ENCODE measurements at regions not wholly inside any gene's neighbourhood (a gene's known extent, or its start where the extent isn't known, plus 50 kb on each side); places are given as distances from the start of the nearest gene placed in this dataset.

- H3K4me3 ChIP-seq (ENCODE audit: low read depth, low read length) = no peak overlapping the region
- TF ChIP-seq, protein P1, sequence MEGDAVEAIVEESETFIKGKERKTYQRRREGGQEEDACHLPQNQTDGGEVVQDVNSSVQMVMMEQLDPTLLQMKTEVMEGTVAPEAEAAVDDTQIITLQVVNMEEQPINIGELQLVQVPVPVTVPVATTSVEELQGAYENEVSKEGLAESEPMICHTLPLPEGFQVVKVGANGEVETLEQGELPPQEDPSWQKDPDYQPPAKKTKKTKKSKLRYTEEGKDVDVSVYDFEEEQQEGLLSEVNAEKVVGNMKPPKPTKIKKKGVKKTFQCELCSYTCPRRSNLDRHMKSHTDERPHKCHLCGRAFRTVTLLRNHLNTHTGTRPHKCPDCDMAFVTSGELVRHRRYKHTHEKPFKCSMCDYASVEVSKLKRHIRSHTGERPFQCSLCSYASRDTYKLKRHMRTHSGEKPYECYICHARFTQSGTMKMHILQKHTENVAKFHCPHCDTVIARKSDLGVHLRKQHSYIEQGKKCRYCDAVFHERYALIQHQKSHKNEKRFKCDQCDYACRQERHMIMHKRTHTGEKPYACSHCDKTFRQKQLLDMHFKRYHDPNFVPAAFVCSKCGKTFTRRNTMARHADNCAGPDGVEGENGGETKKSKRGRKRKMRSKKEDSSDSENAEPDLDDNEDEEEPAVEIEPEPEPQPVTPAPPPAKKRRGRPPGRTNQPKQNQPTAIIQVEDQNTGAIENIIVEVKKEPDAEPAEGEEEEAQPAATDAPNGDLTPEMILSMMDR (IDR thresholded peaks at IDR 0.05; ENCODE audit: low read depth, low read length, missing control alignments) = no peak
- no peak for DNase-seq (ENCODE audit: low read depth)
- in situ Hi-C loops (cut with HindIII; ENCODE audit: low sequenced_read_pairs) = loop anchor here (5.0 kb wide), 1 partner anchor 38 kb away; no protein-coding TSS in a partner anchor
Measured at GRCh38 chr20:23214903-23215302, 128.8 kb upstream of the CD93 start.

DNA sequence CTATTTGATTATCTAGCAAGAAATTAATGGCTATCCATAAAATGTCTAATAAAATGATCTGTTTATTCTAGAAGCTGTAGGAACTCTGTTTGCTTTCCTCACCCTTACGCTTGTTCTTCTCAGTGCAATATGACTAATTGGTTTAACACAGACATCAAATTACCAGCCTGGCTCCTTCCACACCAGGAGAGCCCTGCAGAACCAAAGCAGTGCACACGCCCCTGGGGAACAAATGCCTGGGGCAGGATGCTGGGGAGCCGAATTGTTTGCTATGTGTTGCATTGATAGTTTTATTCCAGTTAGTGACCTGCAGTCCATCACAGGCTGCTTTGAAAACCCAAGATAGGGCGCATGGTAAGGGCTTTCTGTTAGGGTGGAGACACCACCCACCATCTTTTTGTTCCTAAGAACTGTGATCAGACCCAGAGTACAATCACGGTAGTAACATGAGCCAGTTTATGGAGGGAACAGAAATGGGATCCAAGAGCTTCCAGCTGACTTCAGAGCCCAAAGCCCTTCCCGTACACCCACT, 126.4 kb upstream of the CD93 start:
- no peak for DNase-seq (ENCODE audit: low read depth)
- TF ChIP-seq, protein P1 (IDR thresholded peaks at IDR 0.05; ENCODE audit: low read depth, low read length, missing control alignments) = no peak
- no peak overlapping the region for H3K4me3 ChIP-seq (ENCODE audit: low read depth, low read length)
- in situ Hi-C loops (cut with HindIII; ENCODE audit: low sequenced_read_pairs) = loop anchor here (5.0 kb wide), 1 partner anchor 35 kb away; no protein-coding TSS in a partner anchor

DNA sequence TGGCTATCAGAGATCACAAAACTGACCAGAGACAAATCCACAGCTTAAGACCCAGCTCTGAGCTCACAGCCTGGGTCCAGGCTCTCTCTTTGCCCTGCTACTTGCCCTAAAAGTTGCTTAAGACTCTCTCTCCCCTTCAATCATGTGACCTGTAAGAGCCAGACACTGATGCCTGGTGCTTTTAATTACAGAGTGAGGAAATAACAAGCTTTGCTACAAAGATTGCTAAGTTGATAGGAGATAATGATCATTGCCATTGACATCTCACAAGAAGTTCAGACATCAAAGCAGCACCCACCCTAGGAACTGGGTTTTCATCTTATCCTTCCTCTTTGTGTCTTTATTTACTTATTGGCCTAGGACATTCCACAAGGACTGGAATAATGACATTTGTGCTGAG, 125.9 kb upstream of the CD93 start:
- TF ChIP-seq, protein P1 (IDR thresholded peaks at IDR 0.05; ENCODE audit: low read depth, low read length, missing control alignments) = no peak
- H3K4me3 ChIP-seq (ENCODE audit: low read depth, low read length) = no peak overlapping the region
- in situ Hi-C loops (cut with HindIII; ENCODE audit: low sequenced_read_pairs) = loop anchor here (5.0 kb wide), 1 partner anchor 35 kb away; no protein-coding TSS in a partner anchor
- DNase-seq (ENCODE audit: low read depth) = no peak

GRCh38 chr20:23211164-23211563, 125.0 kb upstream of the CD93 start:
- TF ChIP-seq, protein P1 (IDR thresholded peaks at IDR 0.05; ENCODE audit: low read depth, low read length, missing control alignments) = no peak
- in situ Hi-C loops (cut with HindIII; ENCODE audit: low sequenced_read_pairs) = loop anchor here (5.0 kb wide), 1 partner anchor 34 kb away; no protein-coding TSS in a partner anchor

GRCh38 chr20:23207826-23208540, 121.9 kb upstream of the CD93 start:
- in situ Hi-C loops (cut with HindIII; ENCODE audit: low sequenced_read_pairs) = no loop called here
- TF ChIP-seq, protein P1 (IDR thresholded peaks at IDR 0.05; ENCODE audit: low read depth, low read length, missing control alignments) = no peak
- DNase-seq (ENCODE audit: low read depth) = no peak
- no peak overlapping the region for H3K4me3 ChIP-seq (ENCODE audit: low read depth, low read length)

More at GRCh38 chr20:23211164-23211563, 125.0 kb upstream of the CD93 start:
- DNase-seq (ENCODE audit: low read depth) = no peak
- no peak overlapping the region for H3K4me3 ChIP-seq (ENCODE audit: low read depth, low read length)

DNA sequence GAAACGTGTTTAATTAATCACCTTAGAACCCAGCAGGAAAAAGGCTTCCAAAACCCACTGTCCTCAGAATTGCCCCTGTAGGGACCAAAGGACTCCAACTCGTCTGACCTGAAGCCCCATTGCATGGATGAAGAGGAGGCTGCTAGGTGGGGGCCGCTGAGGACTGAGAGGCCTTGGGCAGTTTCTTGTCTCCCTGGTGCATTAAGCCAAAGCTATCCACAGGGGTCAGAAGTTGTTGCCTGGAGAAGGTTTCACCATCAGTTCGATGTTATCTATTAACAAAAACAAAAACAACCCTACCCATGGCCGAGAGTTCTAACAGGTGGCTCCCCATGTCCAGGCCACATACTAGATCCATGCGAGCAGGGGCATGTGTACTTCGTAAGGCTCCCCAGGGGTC, 120.9 kb upstream of the CD93 start:
- no peak for DNase-seq (ENCODE audit: low read depth)
- in situ Hi-C loops (cut with HindIII; ENCODE audit: low sequenced_read_pairs) = no loop called here
- H3K4me3 ChIP-seq (ENCODE audit: low read depth, low read length) = no peak overlapping the region
- TF ChIP-seq, protein P1 (IDR thresholded peaks at IDR 0.05; ENCODE audit: low read depth, low read length, missing control alignments) = no peak

Measured in astrocyte of the cerebellum (primary cell).